Osteoblast (primary cell): ENCODE measurements at regions not wholly inside any gene's neighbourhood (a gene's known extent, or its start where the extent isn't known, plus 50 kb on each side); places are given as distances from the start of the nearest gene placed in this dataset.
"Not testable (repeated sequence)": the region's sequence is repeated elsewhere in the genome, so short reads cannot be mapped to it uniquely, and the experiment has no call there.

Source experiments
- DNase-seq: peaks from one replicate; pipeline ENCODE4 v3.0.0; 2011; ENCODE audit warnings: low spot score, mixed read lengths; ENCODE audit not compliant: insufficient read length; ENCODE audit errors: missing footprints
- H2AFZ ChIP-seq: 2 replicates; pipeline ENCODE4 v1.6.0; 2011; ENCODE audit warnings: mild to moderate bottlenecking, low read length
- H3K27ac ChIP-seq: 2 replicates; pipeline ENCODE4 v1.5.1; 2011; ENCODE audit warnings: mild to moderate bottlenecking, low read depth, low read length, moderate library complexity
- H3K27me3 ChIP-seq: 2 replicates; pipeline ENCODE4 v1.6.0; 2012; ENCODE audit warnings: mild to moderate bottlenecking, control low read depth, inconsistent platforms, low read length, moderate library complexity; ENCODE audit not compliant: insufficient read depth
- H3K36me3 ChIP-seq: 2 replicates; pipeline ENCODE4 v1.5.1; 2011; ENCODE audit warnings: mild to moderate bottlenecking, low read length, control low read depth, moderate library complexity; ENCODE audit not compliant: insufficient read depth
- H3K4me1 ChIP-seq: 2 replicates; pipeline ENCODE4 v1.5.1; 2011; ENCODE audit warnings: mild to moderate bottlenecking, low read length, control low read depth, moderate library complexity; ENCODE audit not compliant: insufficient read depth
- H3K4me2 ChIP-seq: 2 replicates; pipeline ENCODE4 v1.6.0; 2011; ENCODE audit warnings: mild to moderate bottlenecking, low read length; ENCODE audit not compliant: insufficient read depth
- H3K4me3 ChIP-seq: fragments of 200-600 bp; sonication (generic); 3 replicates; pipeline ENCODE4 v1.5.1; 2012; ENCODE audit warnings: mild to moderate bottlenecking, low read length, inconsistent platforms; ENCODE audit not compliant: insufficient read depth
- H3K79me2 ChIP-seq: 2 replicates; pipeline ENCODE4 v1.6.0; 2012; ENCODE audit warnings: mild to moderate bottlenecking, low read length, control low read depth, inconsistent platforms; ENCODE audit not compliant: insufficient read depth
- H3K9me3 ChIP-seq: 2 replicates; pipeline ENCODE4 v1.5.1; 2011; ENCODE audit warnings: low read depth, low read length, control low read depth
- H4K20me1 ChIP-seq: 2 replicates; pipeline ENCODE4 v1.6.0; 2012; ENCODE audit warnings: mild to moderate bottlenecking, low read length, control low read depth; ENCODE audit not compliant: insufficient read depth
- CTCF ChIP-seq: IDR thresholded peaks from 2 replicates; pipeline ENCODE4 v1.5.1; 2011; ENCODE audit warnings: mild to moderate bottlenecking, low read depth, low read length, moderate library complexity; ENCODE audit errors: extremely low read depth

GRCh38 chr1:101130673-101131072 is 105.1 kb upstream of the DPH5 start:
- no peak overlapping the region for H3K4me2 ChIP-seq
- H3K36me3 ChIP-seq: no peaks in the 10 kb centered on the region
- H2AFZ ChIP-seq: no peak overlapping the region
- H3K4me1 ChIP-seq: no peaks in the 10 kb centered on the region
- H3K4me3 ChIP-seq: no peak overlapping the region
- no peaks in the 10 kb centered on the region for H3K27me3 ChIP-seq
- TF ChIP-seq CTCF: no peak
- H4K20me1 ChIP-seq: no peaks in the 10 kb centered on the region
- DNase-seq: no peak
- H3K79me2 ChIP-seq: no peaks in the 10 kb centered on the region
- no peaks in the 10 kb centered on the region for H3K9me3 ChIP-seq
- no peak overlapping the region for H3K27ac ChIP-seq

- TF ChIP-seq CTCF: no peak
- Histone ChIP-seq H3K4me2 (no peak overlapping the region), H2AFZ (no peak overlapping the region), H3K4me1 (no peaks in the 10 kb centered on the region), H3K79me2 (no peaks in the 10 kb centered on the region), H3K27me3 (peaks cover 3% of the 10 kb centered on the region), H3K4me3 (no peak overlapping the region), H4K20me1 (no peaks in the 10 kb centered on the region), H3K9me3 (no peaks in the 10 kb centered on the region), H3K36me3 (no peaks in the 10 kb centered on the region), H3K27ac (no peak overlapping the region)
- no peak for DNase-seq
These were observed 103.3 kb upstream of the DPH5 start for GRCh38 chr1:101128846-101129245.

GRCh38 chr1:101128211-101128727 is 102.7 kb upstream of the DPH5 start:
- no peak for TF ChIP-seq CTCF
- Histone ChIP-seq H3K4me1 (no peaks in the 10 kb centered on the region), H3K4me2 (no peak overlapping the region), H3K27me3 (peaks cover 3% of the 10 kb centered on the region), H4K20me1 (no peaks in the 10 kb centered on the region), H3K27ac (no peak overlapping the region), H3K9me3 (no peaks in the 10 kb centered on the region), H3K36me3 (no peaks in the 10 kb centered on the region), H3K79me2 (no peaks in the 10 kb centered on the region), H3K4me3 (no peak overlapping the region), H2AFZ (no peak overlapping the region)
- no peak for DNase-seq

GRCh38 chr1:101124405-101124804 is 98.8 kb upstream of the DPH5 start:
- no peaks in the 10 kb centered on the region for H3K79me2 ChIP-seq
- H2AFZ ChIP-seq: no peak overlapping the region
- H4K20me1 ChIP-seq: no peaks in the 10 kb centered on the region
- no peaks in the 10 kb centered on the region for H3K9me3 ChIP-seq
- no peak overlapping the region for H3K4me2 ChIP-seq
- no peaks in the 10 kb centered on the region for H3K36me3 ChIP-seq
- H3K27ac ChIP-seq: no peak overlapping the region
- no peak for DNase-seq
- no peak overlapping the region for H3K4me3 ChIP-seq
- H3K4me1 ChIP-seq: no peaks in the 10 kb centered on the region
- no peak for TF ChIP-seq CTCF
- peaks cover 3% of the 10 kb centered on the region for H3K27me3 ChIP-seq

GRCh38 chr1:101123904-101124303 is 98.3 kb upstream of the DPH5 start:
- not testable (repeated sequence) for H3K4me1 ChIP-seq

More at GRCh38 chr1:101123904-101124303, 98.3 kb upstream of the DPH5 start:
- H3K36me3 ChIP-seq, H3K27me3 ChIP-seq, H4K20me1 ChIP-seq, DNase-seq, H3K27ac ChIP-seq, H3K4me2 ChIP-seq, H3K79me2 ChIP-seq, H3K9me3 ChIP-seq, H2AFZ ChIP-seq, H3K4me3 ChIP-seq: not testable (repeated sequence)
